ENCODE measurements at regions not wholly inside any gene's neighbourhood (a gene's known extent, or its start where the extent isn't known, plus 50 kb on each side); places are given as distances from the start of the nearest gene placed in this dataset.

- no peak overlapping the region for H4K91ac ChIP-seq (ENCODE audit: insufficient read length, low read depth, low read length)
- H3K9me3 Mint-ChIP-seq, result peaks cover 10 to 15% of the 10 kb centered on the region in 2 experiments
Measured at GRCh38 chr13:100876044-100876403, 201.4 kb upstream of the TMTC4 start.

More at GRCh38 chr13:100876044-100876403, 201.4 kb upstream of the TMTC4 start:
- Histone ChIP-seq H2BK12ac (ENCODE audit: insufficient read length, low read depth, low read length) (no peak overlapping the region), H3K79me2 (ENCODE audit: insufficient read depth, low read length) (no peaks in the 10 kb centered on the region), H2BK20ac (ENCODE audit: low read depth, low read length, poor library complexity, severe bottlenecking) (no peak overlapping the region), H2BK5ac (ENCODE audit: insufficient read length, low read length) (no peak overlapping the region), H3K27me3 (ENCODE audit: insufficient read depth, low read length) (no peaks in the 10 kb centered on the region), H4K20me1 (ENCODE audit: control insufficient read depth, insufficient read depth, insufficient read length) (no peaks in the 10 kb centered on the region), H3K79me1 (ENCODE audit: insufficient read depth, low read depth, low read length, poor library complexity, severe bottlenecking) (no peaks in the 10 kb centered on the region), H3K23ac (ENCODE audit: insufficient read length, low read depth, low read length) (no peak overlapping the region), H3K4me1 (ENCODE audit: insufficient read depth, low read length) (no peaks in the 10 kb centered on the region), H3K23me2 (ENCODE audit: insufficient read length, low read depth, low read length, poor library complexity, severe bottlenecking) (no peaks in the 10 kb centered on the region), H4K8ac (replicated peaks; ENCODE audit: insufficient read length, low read depth, low read length) (no peak overlapping the region), H4K5ac (ENCODE audit: insufficient read length, low read depth, low read length) (no peak overlapping the region), H3K9me3 (ENCODE audit: control insufficient read depth, low read depth, low read length) (no peaks in the 10 kb centered on the region), H3K4ac (ENCODE audit: low read depth, low read length) (no peak overlapping the region), H2AK5ac (ENCODE audit: insufficient read length, low read length) (no peak overlapping the region), H2BK15ac (ENCODE audit: low read depth, low read length) (no peak overlapping the region), H2BK120ac (ENCODE audit: low read depth, low read length, poor library complexity, severe bottlenecking) (no peak overlapping the region), H3K18ac (ENCODE audit: insufficient read length, low read depth, low read length) (no peak overlapping the region), H3T11ph (ENCODE audit: low read length) (no peak overlapping the region), H3K14ac (ENCODE audit: insufficient read depth, low read length) (no peak overlapping the region), H3K56ac (ENCODE audit: insufficient read length, low read depth, low read length) (no peak overlapping the region), H3K9ac (ENCODE audit: extremely low read depth, insufficient read length, low read length) (no peak overlapping the region), H3K4me2 (ENCODE audit: insufficient read depth, insufficient read length, low read length) (no peak overlapping the region), H3K27ac (ENCODE audit: insufficient read length, low read depth, low read length) (no peak overlapping the region), H2AFZ (ENCODE audit: low read length) (no peak overlapping the region)
- H3K4me1 Mint-ChIP-seq, result peaks cover 0 to 4% of the 10 kb centered on the region in 2 experiments; a peak in 1 of 4 replicates
- H3K36me3 Mint-ChIP-seq (ENCODE audit: insufficient read depth in 1 of 3, low read depth in 3 of 3), result peaks cover 6 to 8% (median 8%) of the 10 kb centered on the region in 3 experiments; a peak in 6 of 7 replicates
- DNase-seq, result no peak
- H3K4me3 Mint-ChIP-seq, result no peak overlapping the region
- H3K27me3 Mint-ChIP-seq (ENCODE audit: low read depth), result no peaks in the 10 kb centered on the region
- no peak for TF ChIP-seq CTCF (conservative IDR thresholded peaks at IDR 0.05)
- no peak overlapping the region for H3K27ac Mint-ChIP-seq
- WGBS (ENCODE audit: extremely low coverage, insufficient read length, low lambda C conversion rate), result 100% methylated on average over 1 of the region's 2 CpGs

All from H9 (cell line).